Loucy (cell line): ENCODE measurements at regions not wholly inside any gene's neighbourhood (a gene's known extent, or its start where the extent isn't known, plus 50 kb on each side); places are given as distances from the start of the nearest gene placed in this dataset.

ENCODE experiments used
- H2AFZ ChIP-seq: fragments of 200-600 bp; sonication (generic); 2 replicates; pipeline ENCODE4 v1.6.0; 2016; ENCODE audit warnings: antibody characterized with exemption, mild to moderate bottlenecking, low read length, moderate library complexity
- H3F3A ChIP-seq: fragments of 200-600 bp; 2 replicates; pipeline ENCODE4 v1.6.0; 2016; ENCODE audit warnings: antibody characterized with exemption, low read depth, mild to moderate bottlenecking
- H3K27me3 ChIP-seq: fragments of 200-600 bp; sonication (generic); 2 replicates; pipeline ENCODE4 v1.6.1; 2014; ENCODE audit warnings: low read length, mild to moderate bottlenecking; ENCODE audit not compliant: insufficient read depth, poor library complexity, severe bottlenecking
- H3K36me3 ChIP-seq: fragments of 200-600 bp; sonication (generic); 2 replicates; pipeline ENCODE4 v1.6.1; 2016; ENCODE audit warnings: low read length; ENCODE audit not compliant: insufficient read depth
- H3K4me1 ChIP-seq: fragments of 200-600 bp; sonication (generic); 2 replicates; pipeline ENCODE4 v1.5.1; 2014; ENCODE audit warnings: low read length, mild to moderate bottlenecking; ENCODE audit not compliant: insufficient read depth, poor library complexity, severe bottlenecking
- H3K4me2 ChIP-seq: fragments of 200-600 bp; sonication (generic); 2 replicates; pipeline ENCODE4 v1.6.0; 2014; ENCODE audit warnings: antibody characterized with exemption, low read length, low read depth, mild to moderate bottlenecking; ENCODE audit not compliant: poor library complexity, severe bottlenecking
- H3K4me3 ChIP-seq: fragments of 200-600 bp; sonication (generic); 2 replicates; pipeline ENCODE4 v1.5.1; 2014; ENCODE audit warnings: low read length, mild to moderate bottlenecking, mixed read lengths; ENCODE audit not compliant: poor library complexity, severe bottlenecking
- H3K79me2 ChIP-seq: fragments of 200-600 bp; sonication (generic); 2 replicates; pipeline ENCODE4 v1.6.1; 2014; ENCODE audit warnings: low read length; ENCODE audit not compliant: insufficient read depth
- H3K9ac ChIP-seq: fragments of 200-600 bp; sonication (generic); 2 replicates; pipeline ENCODE4 v1.6.0; 2014; ENCODE audit warnings: mild to moderate bottlenecking, low read depth, low read length, moderate library complexity; ENCODE audit not compliant: poor library complexity, severe bottlenecking
- H3K9me2 ChIP-seq: fragments of 200-600 bp; sonication (generic); replicated peaks from 2 replicates; pipeline ENCODE4 v1.6.1; 2016; ENCODE audit warnings: low read depth, low read length, mixed read lengths
- H3K9me3 ChIP-seq: fragments of 200-600 bp; sonication (generic); 2 replicates; pipeline ENCODE4 v1.6.1; 2014; ENCODE audit warnings: mild to moderate bottlenecking, antibody characterized with exemption, low read length, low read depth; ENCODE audit not compliant: insufficient read depth
- H4K20me1 ChIP-seq: fragments of 200-600 bp; sonication (generic); 2 replicates; pipeline ENCODE4 v1.6.0; 2014; ENCODE audit warnings: antibody characterized with exemption, low read length, mild to moderate bottlenecking; ENCODE audit not compliant: insufficient read depth, poor library complexity, severe bottlenecking
- EZH2phosphoT487 ChIP-seq: fragments of 200-600 bp; IDR thresholded peaks from 2 replicates; pipeline ENCODE4 v1.6.1; 2018; ENCODE audit warnings: antibody characterized with exemption, mild to moderate bottlenecking, moderate library complexity, borderline replicate concordance
- TF ChIP-seq, protein P1 (sequence below): fragments of 200-600 bp; sonication (generic); conservative IDR thresholded peaks from 2 replicates; pipeline ENCODE4 v1.5.1; 2014; ENCODE audit warnings: mild to moderate bottlenecking, antibody characterized with exemption, low read length

DNA sequence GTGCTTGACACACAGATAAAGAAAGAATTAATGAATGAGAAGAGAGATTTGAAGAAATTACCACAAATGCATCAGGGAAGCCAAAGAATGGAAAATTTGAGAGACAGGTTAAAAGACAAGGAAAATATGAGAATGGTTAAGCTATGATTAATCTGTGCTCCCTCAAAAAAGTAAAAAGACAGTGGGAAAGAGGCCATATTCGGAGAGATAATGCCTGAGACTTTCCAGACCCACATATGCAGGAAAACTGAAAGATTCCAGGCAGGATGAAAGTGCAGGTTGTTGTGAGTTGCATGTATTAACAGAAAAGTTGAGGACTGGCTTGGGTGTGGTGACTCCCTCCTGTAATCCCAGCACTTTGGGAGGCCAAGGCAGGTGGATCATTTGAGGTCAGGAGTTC lies 302.3 kb downstream of the UACA start:
- no peak overlapping the region for H2AFZ ChIP-seq
- H3K9me2 ChIP-seq = no peaks in the 10 kb centered on the region
- no peaks in the 10 kb centered on the region for H3K79me2 ChIP-seq
- no peak for TF ChIP-seq EZH2phosphoT487
- TF ChIP-seq, protein P1, sequence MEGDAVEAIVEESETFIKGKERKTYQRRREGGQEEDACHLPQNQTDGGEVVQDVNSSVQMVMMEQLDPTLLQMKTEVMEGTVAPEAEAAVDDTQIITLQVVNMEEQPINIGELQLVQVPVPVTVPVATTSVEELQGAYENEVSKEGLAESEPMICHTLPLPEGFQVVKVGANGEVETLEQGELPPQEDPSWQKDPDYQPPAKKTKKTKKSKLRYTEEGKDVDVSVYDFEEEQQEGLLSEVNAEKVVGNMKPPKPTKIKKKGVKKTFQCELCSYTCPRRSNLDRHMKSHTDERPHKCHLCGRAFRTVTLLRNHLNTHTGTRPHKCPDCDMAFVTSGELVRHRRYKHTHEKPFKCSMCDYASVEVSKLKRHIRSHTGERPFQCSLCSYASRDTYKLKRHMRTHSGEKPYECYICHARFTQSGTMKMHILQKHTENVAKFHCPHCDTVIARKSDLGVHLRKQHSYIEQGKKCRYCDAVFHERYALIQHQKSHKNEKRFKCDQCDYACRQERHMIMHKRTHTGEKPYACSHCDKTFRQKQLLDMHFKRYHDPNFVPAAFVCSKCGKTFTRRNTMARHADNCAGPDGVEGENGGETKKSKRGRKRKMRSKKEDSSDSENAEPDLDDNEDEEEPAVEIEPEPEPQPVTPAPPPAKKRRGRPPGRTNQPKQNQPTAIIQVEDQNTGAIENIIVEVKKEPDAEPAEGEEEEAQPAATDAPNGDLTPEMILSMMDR = no peak
- peaks cover 23% of the 10 kb centered on the region for H3K4me1 ChIP-seq
- H3K9ac ChIP-seq = no peak overlapping the region
- no peaks in the 10 kb centered on the region for H3K36me3 ChIP-seq
- no peaks in the 10 kb centered on the region for H3K27me3 ChIP-seq
- H4K20me1 ChIP-seq = no peaks in the 10 kb centered on the region
- H3F3A ChIP-seq = no peaks in the 10 kb centered on the region
- no peak overlapping the region for H3K4me2 ChIP-seq
- no peaks in the 10 kb centered on the region for H3K9me3 ChIP-seq
- no peak overlapping the region for H3K4me3 ChIP-seq

GRCh38 chr15:70459312-70459711 lies 304.0 kb downstream of the UACA start:
- Histone ChIP-seq H3K36me3 (no peaks in the 10 kb centered on the region), H3K79me2 (no peaks in the 10 kb centered on the region), H3F3A (no peaks in the 10 kb centered on the region), H3K9ac (no peak overlapping the region), H3K4me2 (no peak overlapping the region), H4K20me1 (no peaks in the 10 kb centered on the region), H3K9me2 (no peaks in the 10 kb centered on the region), H3K9me3 (no peaks in the 10 kb centered on the region), H3K4me1 (peaks cover 16% of the 10 kb centered on the region), H2AFZ (no peak overlapping the region), H3K27me3 (no peaks in the 10 kb centered on the region), H3K4me3 (no peak overlapping the region)
- TF ChIP-seq, protein P1 = no peak
- TF ChIP-seq EZH2phosphoT487 = no peak

DNA sequence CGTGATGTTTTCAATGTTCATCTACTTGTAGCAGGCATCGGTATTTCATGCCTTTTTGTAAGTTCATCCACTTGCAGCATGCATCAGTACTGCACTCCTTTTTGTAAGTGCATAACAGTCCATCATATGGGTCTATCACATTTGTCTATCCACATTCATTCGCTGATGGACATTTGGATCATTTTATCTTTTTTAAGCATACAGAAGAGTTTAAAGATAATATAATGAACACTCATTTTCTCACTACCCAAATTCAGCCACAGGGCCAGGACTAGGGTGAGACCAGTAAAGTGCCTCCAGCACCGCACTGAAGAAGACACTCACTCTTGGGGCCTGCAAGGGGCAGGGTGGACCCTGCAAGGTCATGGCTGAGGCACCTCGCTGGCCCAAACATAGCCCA lies 309.6 kb downstream of the UACA start:
- H2AFZ ChIP-seq = no peak overlapping the region
- no peaks in the 10 kb centered on the region for H3K9me3 ChIP-seq
- peaks cover 42% of the 10 kb centered on the region for H3K4me1 ChIP-seq
- H3K27me3 ChIP-seq = no peaks in the 10 kb centered on the region
- H4K20me1 ChIP-seq = no peaks in the 10 kb centered on the region
- H3K4me2 ChIP-seq = peak overlapping the region; percentile 42
- peak overlapping the region; percentile 48 for H3K9ac ChIP-seq
- no peaks in the 10 kb centered on the region for H3K9me2 ChIP-seq
- no peak overlapping the region for H3K4me3 ChIP-seq
- no peaks in the 10 kb centered on the region for H3F3A ChIP-seq
- H3K36me3 ChIP-seq = no peaks in the 10 kb centered on the region
- TF ChIP-seq, protein P1 = no peak
- no peak for TF ChIP-seq EZH2phosphoT487
- no peaks in the 10 kb centered on the region for H3K79me2 ChIP-seq
